ENCODE measurements at regions not wholly inside any gene's neighbourhood (a gene's known extent, or its start where the extent isn't known, plus 50 kb on each side); places are given as distances from the start of the nearest gene placed in this dataset.

GRCh38 chr5:161960314-161960713 lies 107.3 kb upstream of the GABRG2 start:
- DNase-seq, result no peak

- DNase-seq, result peak; percentile 22 to 73
Measured at GRCh38 chr5:161966564-161966963, 101.0 kb upstream of the GABRG2 start.

GRCh38 chr5:161975350-161975749 lies 92.2 kb upstream of the GABRG2 start:
- no peak for DNase-seq

- DNase-seq, result no peak
Measured at GRCh38 chr5:161988077-161988476, 79.5 kb upstream of the GABRG2 start.

Data from NCI-H446 (cell line).